DMS 273 (cell line): ENCODE measurements at regions not wholly inside any gene's neighbourhood (a gene's known extent, or its start where the extent isn't known, plus 50 kb on each side); places are given as distances from the start of the nearest gene placed in this dataset.

Source experiments
- DNase-seq: peaks from one replicate; lab custom pipeline; 2025; ENCODE audit not compliant: unreplicated experiment; lab: John Stamatoyannopoulos, UW

GRCh38 chr5:88488561-88488960, 219.9 kb upstream of the TMEM161B start:
- no peak for DNase-seq

GRCh38 chr5:88488130-88488529, 219.5 kb upstream of the TMEM161B start:
- DNase-seq = no peak

- no peak for DNase-seq
Observed at GRCh38 chr5:88487066-88487465, 218.4 kb upstream of the TMEM161B start.

- DNase-seq = no peak
Observed at GRCh38 chr5:88486431-88486830, 217.8 kb upstream of the TMEM161B start.

GRCh38 chr5:88485531-88485930, 216.9 kb upstream of the TMEM161B start:
- no peak for DNase-seq

GRCh38 chr5:88483964-88484672, 215.5 kb upstream of the TMEM161B start:
- peak; percentile 28 for DNase-seq

- peak; percentile 94 for DNase-seq
Observed at GRCh38 chr5:88480801-88481499, 212.3 kb upstream of the TMEM161B start.

GRCh38 chr5:88480245-88480644, 211.6 kb upstream of the TMEM161B start:
- peak; percentile 93 for DNase-seq

- no peak for DNase-seq
Observed at GRCh38 chr5:88474574-88474973, 205.9 kb upstream of the TMEM161B start.

- DNase-seq = no peak
Observed at GRCh38 chr5:88470745-88471144, 202.1 kb upstream of the TMEM161B start.

GRCh38 chr5:88459971-88460370, 191.3 kb upstream of the TMEM161B start:
- DNase-seq = no peak

- DNase-seq = no peak
Observed at GRCh38 chr5:88452820-88453219, 184.2 kb upstream of the TMEM161B start.

GRCh38 chr5:88450239-88450638, 181.6 kb upstream of the TMEM161B start:
- no peak for DNase-seq

GRCh38 chr5:88438006-88438405, 169.4 kb upstream of the TMEM161B start:
- no peak for DNase-seq

- no peak for DNase-seq
Observed at GRCh38 chr5:88436290-88436689, 167.6 kb upstream of the TMEM161B start.

- no peak for DNase-seq
Observed at GRCh38 chr5:88428633-88429032, 160.0 kb upstream of the TMEM161B start.

- no peak for DNase-seq
Observed at GRCh38 chr5:88426441-88426840, 157.8 kb upstream of the TMEM161B start.

GRCh38 chr5:88425124-88425523, 156.5 kb upstream of the TMEM161B start:
- no peak for DNase-seq

GRCh38 chr5:88419931-88420330, 151.3 kb upstream of the TMEM161B start:
- DNase-seq = no peak

- no peak for DNase-seq
Observed at GRCh38 chr5:88407341-88407740, 138.7 kb upstream of the TMEM161B start.

GRCh38 chr5:88405783-88406182, 137.1 kb upstream of the TMEM161B start:
- DNase-seq = no peak

GRCh38 chr5:88404405-88404804, 135.8 kb upstream of the TMEM161B start:
- no peak for DNase-seq

GRCh38 chr5:88401686-88402085, 133.0 kb upstream of the TMEM161B start:
- no peak for DNase-seq
